NT2/D1 (cell line): ENCODE measurements at regions not wholly inside any gene's neighbourhood (a gene's known extent, or its start where the extent isn't known, plus 50 kb on each side); places are given as distances from the start of the nearest gene placed in this dataset.

Source experiments
- SUZ12 ChIP-seq: IDR thresholded peaks from 2 replicates; pipeline ENCODE4 v1.6.1; 2011; ENCODE audit not compliant: insufficient read length, insufficient read depth; ENCODE audit errors: extremely low read depth
- YY1 ChIP-seq: IDR thresholded peaks from 2 replicates; pipeline ENCODE4 v1.6.1; 2011; ENCODE audit not compliant: insufficient read length, insufficient read depth
- ZNF274 ChIP-seq: IDR thresholded peaks from 2 replicates; pipeline ENCODE4 v1.6.1; 2011; ENCODE audit warnings: mild to moderate bottlenecking, low read depth, low read length

DNA sequence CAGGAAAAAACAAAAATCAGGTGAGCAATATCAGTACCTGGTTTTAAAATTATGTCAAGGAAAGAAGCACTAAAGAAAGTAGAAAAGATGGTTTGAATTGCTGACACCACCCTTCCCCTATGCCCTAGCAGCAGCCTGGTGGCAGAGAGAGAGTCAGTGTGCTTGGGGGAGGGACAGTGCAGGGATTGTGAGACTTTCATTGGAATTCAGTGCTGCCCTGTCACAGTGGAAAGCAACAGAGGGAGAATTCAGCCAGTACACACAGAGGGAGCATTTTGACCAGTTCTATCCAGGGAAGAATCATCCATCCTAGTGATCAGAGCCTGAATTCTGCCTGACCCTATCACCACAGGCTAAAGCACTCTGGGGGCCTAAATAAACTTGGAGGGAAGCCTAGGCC is 222.4 kb upstream of the PCDH17 start:
- TF ChIP-seq YY1 (no peak), SUZ12 (no peak), ZNF274 (no peak)
